Activated T-helper 2 cell treated with anti-CD3 and anti-CD28 coated beads, Interferon-gamma antibody, Interleukin-2, Interleukin-4, amounts not matched to agents 10 μg/mL and 5 μg/mL and 100 μg/mL, durations not matched to agents 14 hours and 24 hours and 36 hours (primary cell): ENCODE measurements at regions not wholly inside any gene's neighbourhood (a gene's known extent, or its start where the extent isn't known, plus 50 kb on each side); places are given as distances from the start of the nearest gene placed in this dataset.
"Not testable (repeated sequence)": the region's sequence is repeated elsewhere in the genome, so short reads cannot be mapped to it uniquely, and the experiment has no call there.

ENCODE experiments used
- DNase-seq: peaks from one replicate; pipeline ENCODE4 v3.0.0; 2021; ENCODE audit warnings: low spot score
- H3K27ac Mint-ChIP-seq: one replicate; pipeline ENCODE4 v1.8.0; 2021; ENCODE audit warnings: mixed read lengths
- H3K27me3 Mint-ChIP-seq: one replicate; pipeline ENCODE4 v1.8.0; 2021; ENCODE audit warnings: low read depth, mixed read lengths
- H3K36me3 Mint-ChIP-seq: one replicate; pipeline ENCODE4 v1.8.0; 2021; ENCODE audit warnings: low read depth, mixed read lengths
- H3K4me1 Mint-ChIP-seq: one replicate; pipeline ENCODE4 v1.8.0; 2021; ENCODE audit warnings: low read depth, mixed read lengths
- H3K4me3 Mint-ChIP-seq: one replicate; pipeline ENCODE4 v1.8.0; 2021; ENCODE audit warnings: low read depth, mild to moderate bottlenecking, moderate library complexity, mixed read lengths
- H3K9me3 Mint-ChIP-seq: one replicate; pipeline ENCODE4 v1.8.0; 2021; ENCODE audit warnings: mixed read lengths
- intact Hi-C: fragments of 100-400 bp; cut with micrococcal nuclease; formaldehyde crosslinking; loops from one replicate; pipeline ENCODE4 v1.15.1; 2023

- H3K27me3 Mint-ChIP-seq, result no peaks in the 10 kb centered on the region
- H3K4me1 Mint-ChIP-seq, result no peaks in the 10 kb centered on the region
- H3K9me3 Mint-ChIP-seq, result no peaks in the 10 kb centered on the region
Observed at GRCh38 chr9:31168161-31168560, 1216.3 kb upstream of the ACO1 start.

GRCh38 chr9:31174681-31175080 lies 1209.8 kb upstream of the ACO1 start:
- intact Hi-C loops, result no loop called here
- Mint-ChIP-seq H3K9me3 (no peaks in the 10 kb centered on the region), H3K27ac (no peak overlapping the region), H3K4me1 (no peaks in the 10 kb centered on the region), H3K36me3 (no peaks in the 10 kb centered on the region), H3K27me3 (no peaks in the 10 kb centered on the region), H3K4me3 (no peak overlapping the region)
- no peak for DNase-seq

More at GRCh38 chr9:31168161-31168560, 1216.3 kb upstream of the ACO1 start:
- H3K36me3 Mint-ChIP-seq, result no peaks in the 10 kb centered on the region
- DNase-seq, result no peak
- no peak overlapping the region for H3K27ac Mint-ChIP-seq
- H3K4me3 Mint-ChIP-seq, result no peak overlapping the region
- intact Hi-C loops, result no loop called here

- Mint-ChIP-seq H3K27ac (no peak overlapping the region), H3K4me3 (no peak overlapping the region), H3K4me1 (no peaks in the 10 kb centered on the region), H3K27me3 (no peaks in the 10 kb centered on the region), H3K9me3 (no peaks in the 10 kb centered on the region), H3K36me3 (no peaks in the 10 kb centered on the region)
- intact Hi-C loops, result no loop called here
- no peak for DNase-seq
Observed at GRCh38 chr9:31183866-31184265, 1200.6 kb upstream of the ACO1 start.

GRCh38 chr9:31185831-31186230 lies 1198.6 kb upstream of the ACO1 start:
- Mint-ChIP-seq H3K4me1 (no peaks in the 10 kb centered on the region), H3K36me3 (no peaks in the 10 kb centered on the region), H3K4me3 (no peak overlapping the region), H3K27ac (no peak overlapping the region), H3K9me3 (no peaks in the 10 kb centered on the region), H3K27me3 (no peaks in the 10 kb centered on the region)
- no peak for DNase-seq
- intact Hi-C loops, result no loop called here

GRCh38 chr9:31188496-31188895 lies 1195.9 kb upstream of the ACO1 start:
- H3K4me3 Mint-ChIP-seq, result no peak overlapping the region
- no peak overlapping the region for H3K27ac Mint-ChIP-seq
- no peaks in the 10 kb centered on the region for H3K36me3 Mint-ChIP-seq
- no peak for DNase-seq
- no peaks in the 10 kb centered on the region for H3K27me3 Mint-ChIP-seq
- H3K4me1 Mint-ChIP-seq, result no peaks in the 10 kb centered on the region
- no peaks in the 10 kb centered on the region for H3K9me3 Mint-ChIP-seq
- intact Hi-C loops, result no loop called here

- Mint-ChIP-seq H3K4me3 (no peak overlapping the region), H3K4me1 (peaks cover 11% of the 10 kb centered on the region), H3K36me3 (no peaks in the 10 kb centered on the region), H3K9me3 (no peaks in the 10 kb centered on the region), H3K27ac (no peak overlapping the region), H3K27me3 (no peaks in the 10 kb centered on the region)
- intact Hi-C loops, result no loop called here
- peak; percentile 11 for DNase-seq
Observed at GRCh38 chr9:31210978-31211570, 1173.4 kb upstream of the ACO1 start.

- intact Hi-C loops, DNase-seq, H3K4me1 Mint-ChIP-seq, H3K36me3 Mint-ChIP-seq, H3K4me3 Mint-ChIP-seq, H3K27ac Mint-ChIP-seq, H3K27me3 Mint-ChIP-seq: not testable (repeated sequence)
- H3K9me3 Mint-ChIP-seq, result peaks cover 17% of the 10 kb centered on the region
Observed at GRCh38 chr9:31229976-31230375, 1154.5 kb upstream of the ACO1 start.

GRCh38 chr9:31232485-31232884 lies 1152.0 kb upstream of the ACO1 start:
- H3K9me3 Mint-ChIP-seq, result peaks cover 17% of the 10 kb centered on the region
- peaks cover 6% of the 10 kb centered on the region for H3K4me1 Mint-ChIP-seq
- H3K27ac Mint-ChIP-seq, result no peak overlapping the region
- no peak overlapping the region for H3K4me3 Mint-ChIP-seq
- no peak for DNase-seq
- no peaks in the 10 kb centered on the region for H3K27me3 Mint-ChIP-seq
- intact Hi-C loops, result no loop called here
- H3K36me3 Mint-ChIP-seq, result no peaks in the 10 kb centered on the region

- H3K9me3 Mint-ChIP-seq, result no peaks in the 10 kb centered on the region
- H3K4me1 Mint-ChIP-seq, result peaks cover 6% of the 10 kb centered on the region
- intact Hi-C loops, result no loop called here
Observed at GRCh38 chr9:31236344-31236743, 1148.1 kb upstream of the ACO1 start.

GRCh38 chr9:31243386-31243785 lies 1141.1 kb upstream of the ACO1 start:
- intact Hi-C loops, result no loop called here
- no peak for DNase-seq
- Mint-ChIP-seq H3K36me3 (no peaks in the 10 kb centered on the region), H3K4me1 (no peaks in the 10 kb centered on the region), H3K4me3 (no peak overlapping the region), H3K9me3 (no peaks in the 10 kb centered on the region), H3K27ac (no peak overlapping the region), H3K27me3 (no peaks in the 10 kb centered on the region)

More at GRCh38 chr9:31236344-31236743, 1148.1 kb upstream of the ACO1 start:
- no peak for DNase-seq
- Mint-ChIP-seq H3K36me3 (no peaks in the 10 kb centered on the region), H3K4me3 (no peak overlapping the region), H3K27me3 (no peaks in the 10 kb centered on the region), H3K27ac (no peak overlapping the region)

GRCh38 chr9:31248156-31248555 lies 1136.3 kb upstream of the ACO1 start:
- Mint-ChIP-seq H3K9me3 (no peaks in the 10 kb centered on the region), H3K27ac (no peak overlapping the region), H3K4me3 (no peak overlapping the region), H3K4me1 (no peaks in the 10 kb centered on the region), H3K36me3 (no peaks in the 10 kb centered on the region), H3K27me3 (no peaks in the 10 kb centered on the region)
- DNase-seq, result no peak
- intact Hi-C loops, result no loop called here

- Mint-ChIP-seq H3K4me1 (no peaks in the 10 kb centered on the region), H3K9me3 (no peaks in the 10 kb centered on the region), H3K36me3 (no peaks in the 10 kb centered on the region), H3K4me3 (no peak overlapping the region), H3K27me3 (no peaks in the 10 kb centered on the region), H3K27ac (no peak overlapping the region)
- intact Hi-C loops, result no loop called here
- DNase-seq, result no peak
Observed at GRCh38 chr9:31251386-31251785, 1133.1 kb upstream of the ACO1 start.

GRCh38 chr9:31253800-31254762 lies 1130.4 kb upstream of the ACO1 start:
- Mint-ChIP-seq H3K9me3 (no peaks in the 10 kb centered on the region), H3K4me1 (no peaks in the 10 kb centered on the region), H3K4me3 (no peak overlapping the region), H3K36me3 (no peaks in the 10 kb centered on the region), H3K27ac (no peak overlapping the region), H3K27me3 (no peaks in the 10 kb centered on the region)
- DNase-seq, result no peak
- intact Hi-C loops, result no loop called here
